ENCODE measurements at regions not wholly inside any gene's neighbourhood (a gene's known extent, or its start where the extent isn't known, plus 50 kb on each side); places are given as distances from the start of the nearest gene placed in this dataset.

GRCh38 chr14:100982762-100983161 is 79.2 kb upstream of the RTL1 start:
- TF ChIP-seq EZH2 (IDR thresholded peaks at IDR 0.05): no peak
- no peak for TF ChIP-seq FOXP2 (optimal IDR thresholded peaks at IDR 0.05; ENCODE audit: control extremely low read depth, extremely low read length, insufficient read depth)

Data from SK-N-MC (cell line).